H1 (cell line): ENCODE measurements at regions not wholly inside any gene's neighbourhood (a gene's known extent, or its start where the extent isn't known, plus 50 kb on each side); places are given as distances from the start of the nearest gene placed in this dataset.

Experiments used
- RXRA ChIP-seq: IDR thresholded peaks from 2 replicates; pipeline ENCODE4 v1.6.1; 2011; ENCODE audit warnings: low read depth, mild to moderate bottlenecking, low read length, moderate library complexity; ENCODE audit not compliant: insufficient read depth
- SP2 ChIP-seq: IDR thresholded peaks from 2 replicates; pipeline ENCODE4 v1.6.1; 2012; ENCODE audit warnings: mild to moderate bottlenecking, low read length, inconsistent platforms
- SRF ChIP-seq: IDR thresholded peaks from 2 replicates; pipeline ENCODE4 v1.6.1; 2011; ENCODE audit warnings: mild to moderate bottlenecking, low read depth, low read length, moderate library complexity
- SUZ12 ChIP-seq: fragments of 200-600 bp; sonication (generic); IDR thresholded peaks from 2 replicates; pipeline ENCODE4 v1.6.1; 2012; ENCODE audit warnings: mild to moderate bottlenecking, inconsistent platforms, low read length, moderate library complexity, mixed read lengths
- TAF1 ChIP-seq: IDR thresholded peaks from 2 replicates; pipeline ENCODE4 v1.6.1; 2011; ENCODE audit warnings: mild to moderate bottlenecking, low read depth, low read length
- YY1 ChIP-seq: IDR thresholded peaks from 2 replicates; pipeline ENCODE4 v1.6.1; 2011; ENCODE audit warnings: low read depth, mild to moderate bottlenecking, low read length
- TF ChIP-seq, protein P1 (sequence below), 3 experiments: IDR thresholded peaks; 1 replicate in 2 of 3; 2 replicates in 1 of 3; pipeline versions ENCODE4 v1.5.1 to v1.6.1; 2011; ENCODE audit warnings: low read length in 3 of 3, mild to moderate bottlenecking in 3 of 3, inconsistent platforms in 2 of 3, low read depth in 1 of 3, moderate library complexity in 1 of 3; ENCODE audit not compliant: insufficient read depth in 1 of 3; ENCODE audit errors: control extremely low read depth in 1 of 3

- TF ChIP-seq RXRA: no peak
- TF ChIP-seq, protein P1, sequence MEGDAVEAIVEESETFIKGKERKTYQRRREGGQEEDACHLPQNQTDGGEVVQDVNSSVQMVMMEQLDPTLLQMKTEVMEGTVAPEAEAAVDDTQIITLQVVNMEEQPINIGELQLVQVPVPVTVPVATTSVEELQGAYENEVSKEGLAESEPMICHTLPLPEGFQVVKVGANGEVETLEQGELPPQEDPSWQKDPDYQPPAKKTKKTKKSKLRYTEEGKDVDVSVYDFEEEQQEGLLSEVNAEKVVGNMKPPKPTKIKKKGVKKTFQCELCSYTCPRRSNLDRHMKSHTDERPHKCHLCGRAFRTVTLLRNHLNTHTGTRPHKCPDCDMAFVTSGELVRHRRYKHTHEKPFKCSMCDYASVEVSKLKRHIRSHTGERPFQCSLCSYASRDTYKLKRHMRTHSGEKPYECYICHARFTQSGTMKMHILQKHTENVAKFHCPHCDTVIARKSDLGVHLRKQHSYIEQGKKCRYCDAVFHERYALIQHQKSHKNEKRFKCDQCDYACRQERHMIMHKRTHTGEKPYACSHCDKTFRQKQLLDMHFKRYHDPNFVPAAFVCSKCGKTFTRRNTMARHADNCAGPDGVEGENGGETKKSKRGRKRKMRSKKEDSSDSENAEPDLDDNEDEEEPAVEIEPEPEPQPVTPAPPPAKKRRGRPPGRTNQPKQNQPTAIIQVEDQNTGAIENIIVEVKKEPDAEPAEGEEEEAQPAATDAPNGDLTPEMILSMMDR (IDR thresholded peaks at IDR 0.05; ENCODE audit: control extremely low read depth in 1 of 3, insufficient read depth in 1 of 3, low read depth in 1 of 3, low read length in 3 of 3): no peak
- TF ChIP-seq YY1: no peak
- no peak for TF ChIP-seq SRF
- TF ChIP-seq SUZ12: no peak
- TF ChIP-seq SP2: no peak
- TF ChIP-seq TAF1: no peak
Measured at GRCh38 chr1:48089356-48089891, 92.2 kb upstream of the TRABD2B start.
